GOT3 (cell line): ENCODE measurements at regions not wholly inside any gene's neighbourhood (a gene's known extent, or its start where the extent isn't known, plus 50 kb on each side); places are given as distances from the start of the nearest gene placed in this dataset.
A peak's percentile ranks its signal among the peaks of the same experiment; 100 is the strongest.
"Not testable (repeated sequence)": the region's sequence is repeated elsewhere in the genome, so short reads cannot be mapped to it uniquely, and the experiment has no call there.

Experiments used
- DNase-seq: peaks from one replicate; lab custom pipeline; 2025; ENCODE audit warnings: mixed read lengths; lab: John Stamatoyannopoulos, UW

- peak; percentile 1 for DNase-seq
Measured at GRCh38 chr18:4544142-4544541, 89.0 kb upstream of the DLGAP1 start.

DNA sequence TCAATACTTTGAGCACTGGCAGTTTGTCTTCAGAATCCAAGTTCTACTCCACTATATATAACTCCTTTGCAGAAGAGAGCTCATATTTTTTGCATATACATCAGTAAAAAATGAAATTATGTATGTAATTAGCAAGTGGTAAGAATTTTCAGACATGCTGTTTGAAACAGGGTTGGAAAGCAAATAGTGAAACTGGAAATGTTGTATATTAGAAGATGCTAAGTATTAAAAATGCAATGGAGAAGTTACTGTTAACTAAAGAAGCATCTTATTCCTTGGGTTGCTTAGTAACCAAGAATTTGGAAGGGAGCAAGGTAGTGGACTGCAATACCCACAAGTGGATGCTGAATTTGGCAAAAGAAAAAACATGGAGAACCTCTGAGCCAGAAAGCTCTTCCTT is 88.6 kb upstream of the DLGAP1 start:
- DNase-seq = no peak

DNA sequence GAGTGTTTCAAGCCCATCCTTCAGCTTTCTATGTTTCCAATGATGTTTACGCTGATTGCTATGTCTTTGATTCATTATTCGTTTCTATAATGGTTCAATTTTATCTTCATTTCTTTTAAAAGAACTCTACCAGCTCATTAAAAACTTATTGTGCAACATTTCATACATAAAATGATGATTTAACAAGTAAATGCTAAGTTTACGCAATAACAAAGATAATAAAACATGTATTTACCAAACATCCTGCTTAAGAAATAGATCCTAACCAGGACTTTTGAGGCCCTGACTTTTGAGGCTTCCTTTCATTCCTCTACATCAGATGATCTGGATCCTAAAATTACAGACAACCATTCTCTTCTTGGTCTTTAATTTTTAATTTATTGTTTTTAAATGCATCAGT is 86.5 kb upstream of the DLGAP1 start:
- no peak for DNase-seq

- DNase-seq = no peak
Measured at GRCh38 chr18:4536447-4536846, 81.3 kb upstream of the DLGAP1 start.

DNA sequence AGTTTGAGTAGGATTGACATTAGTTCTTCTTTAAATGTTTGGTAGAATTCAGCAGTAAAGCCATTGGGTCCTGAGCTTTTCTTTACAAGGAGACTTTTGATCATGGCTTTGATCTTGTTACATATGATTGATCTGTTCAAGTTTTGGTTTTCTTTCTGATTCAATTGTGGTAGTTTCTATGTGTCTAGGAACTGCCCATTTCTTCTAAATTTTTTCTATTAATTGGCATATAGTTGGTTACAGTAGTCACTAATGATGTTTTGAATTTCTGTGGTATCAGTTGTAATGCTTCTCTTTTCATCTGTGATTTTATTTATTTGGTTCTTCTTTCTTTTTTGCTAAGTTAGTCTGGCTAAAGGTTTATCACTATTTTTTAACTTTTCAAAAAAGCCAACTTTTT is 73.3 kb upstream of the DLGAP1 start:
- no peak for DNase-seq

DNA sequence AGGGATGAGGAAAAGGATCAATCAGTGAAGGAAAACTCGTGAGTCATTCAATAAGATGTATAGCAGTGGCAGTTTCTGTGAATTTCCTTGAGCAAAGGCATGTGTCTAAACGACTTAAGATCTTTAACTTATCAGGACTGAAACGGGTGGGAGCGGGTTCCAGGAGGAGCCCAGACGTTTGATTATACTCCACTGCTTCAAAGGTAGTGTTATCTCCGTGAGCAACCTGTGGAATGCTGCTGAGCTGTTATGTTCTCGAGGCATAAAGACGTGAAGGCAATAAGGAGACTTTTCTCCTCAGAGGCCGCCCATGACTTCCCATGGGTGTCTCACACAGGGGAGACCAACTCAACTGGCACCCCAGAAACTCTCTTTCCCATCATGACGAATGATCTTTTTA is 72.7 kb upstream of the DLGAP1 start:
- not testable (repeated sequence) for DNase-seq

DNA sequence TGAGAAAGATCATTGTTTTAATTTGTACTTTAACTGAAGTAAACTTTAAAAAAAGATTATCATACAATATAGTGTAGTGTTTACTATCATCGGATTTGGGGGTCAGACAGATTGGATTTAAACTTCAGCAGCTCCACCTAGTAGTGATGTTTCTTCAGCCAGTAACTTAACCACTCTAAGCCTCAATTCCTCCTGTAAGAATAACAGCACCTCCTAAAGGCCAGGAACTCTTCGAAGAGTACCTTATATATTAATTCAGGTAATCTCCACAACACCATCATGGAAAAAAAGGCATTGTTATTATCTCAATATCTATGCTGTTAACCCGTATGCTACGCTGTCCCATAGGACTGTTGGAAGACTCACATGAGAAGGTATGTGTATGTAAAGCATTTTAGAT is 69.0 kb upstream of the DLGAP1 start:
- DNase-seq = no peak

DNA sequence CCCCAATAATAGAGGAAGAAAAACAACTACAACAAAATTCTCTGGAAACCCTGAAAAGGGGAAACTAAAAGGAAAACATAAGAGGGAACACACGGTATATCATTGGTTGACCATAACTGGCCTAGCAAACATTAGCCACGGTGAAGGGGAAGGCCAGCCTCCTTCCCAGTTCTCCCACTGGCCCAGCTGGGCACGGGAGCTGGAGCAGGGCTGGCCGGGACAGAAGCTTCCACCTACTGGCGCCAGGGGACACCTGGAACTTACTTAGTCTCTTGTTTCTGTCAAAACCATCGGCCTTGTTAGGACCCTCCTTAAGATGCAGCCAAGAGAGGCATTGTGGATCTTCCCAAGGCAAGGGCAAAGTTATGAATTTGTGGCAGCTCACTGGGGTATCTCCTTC is 56.1 kb upstream of the DLGAP1 start:
- DNase-seq = no peak

- DNase-seq = no peak
Measured at GRCh38 chr18:4510711-4511110, 55.6 kb upstream of the DLGAP1 start.

- no peak for DNase-seq
Measured at GRCh38 chr18:4510160-4510559, 55.1 kb upstream of the DLGAP1 start.
